Erythroblast (primary cell): ENCODE measurements at regions not wholly inside any gene's neighbourhood (a gene's known extent, or its start where the extent isn't known, plus 50 kb on each side); places are given as distances from the start of the nearest gene placed in this dataset.

Source experiments
- GATA1 ChIP-seq: IDR thresholded peaks from 2 replicates; pipeline ENCODE4 v1.6.1; 2011; ENCODE audit warnings: low read depth, mild to moderate bottlenecking, control low read depth, low read length, moderate library complexity
- POLR2A ChIP-seq: IDR thresholded peaks from 2 replicates; pipeline ENCODE4 v1.6.1; 2011; ENCODE audit warnings: mild to moderate bottlenecking, low read length

- no peak for TF ChIP-seq POLR2A
- no peak for TF ChIP-seq GATA1
Measured at GRCh38 chr13:47594833-47595232, 406.2 kb downstream of the SUCLA2 start.
